Myocyte (in vitro differentiated cells): ENCODE measurements at regions not wholly inside any gene's neighbourhood (a gene's known extent, or its start where the extent isn't known, plus 50 kb on each side); places are given as distances from the start of the nearest gene placed in this dataset.

Experiments used
- DNase-seq: peaks from one replicate; pipeline ENCODE4 v3.0.0-alpha.2; 2012; ENCODE audit warnings: low read depth

DNA sequence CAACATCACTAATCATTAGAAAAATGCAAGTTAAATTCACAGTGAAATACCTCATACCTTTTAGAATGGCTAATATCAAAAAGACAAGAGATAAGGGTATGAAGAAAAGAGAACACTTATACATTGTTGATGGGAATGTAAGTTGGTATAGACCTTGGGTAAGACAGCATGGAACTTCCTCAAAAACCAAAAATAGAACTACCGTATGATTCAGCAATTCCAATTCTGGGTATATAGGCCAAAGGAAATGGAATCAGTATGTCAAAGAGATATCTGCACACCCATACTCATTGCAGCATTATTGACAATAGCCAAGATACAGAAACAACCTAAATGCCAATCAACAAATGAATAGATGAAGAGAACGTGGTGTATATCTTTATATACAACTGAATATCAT lies 166.8 kb upstream of the LRRN1 start:
- DNase-seq, result no peak

DNA sequence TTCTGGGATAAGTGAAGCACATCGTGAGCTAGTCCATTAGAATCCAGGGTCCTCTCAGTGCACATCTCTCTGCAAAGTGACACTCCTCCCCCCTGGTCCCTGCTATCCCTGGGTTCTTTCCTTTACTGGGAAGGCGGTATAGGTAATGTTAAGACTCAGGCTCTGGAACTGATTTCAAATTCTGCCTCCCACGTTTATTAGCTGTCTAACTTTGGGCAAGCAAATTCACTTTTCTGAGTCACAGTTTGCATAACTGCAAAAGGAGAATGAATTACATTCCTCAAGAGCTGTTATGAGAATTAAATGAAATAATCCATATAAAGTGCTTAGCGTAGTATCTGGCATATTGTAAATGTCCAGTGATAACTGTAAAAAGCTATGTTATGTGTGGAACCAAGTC lies 168.1 kb upstream of the LRRN1 start:
- DNase-seq, result no peak

DNA sequence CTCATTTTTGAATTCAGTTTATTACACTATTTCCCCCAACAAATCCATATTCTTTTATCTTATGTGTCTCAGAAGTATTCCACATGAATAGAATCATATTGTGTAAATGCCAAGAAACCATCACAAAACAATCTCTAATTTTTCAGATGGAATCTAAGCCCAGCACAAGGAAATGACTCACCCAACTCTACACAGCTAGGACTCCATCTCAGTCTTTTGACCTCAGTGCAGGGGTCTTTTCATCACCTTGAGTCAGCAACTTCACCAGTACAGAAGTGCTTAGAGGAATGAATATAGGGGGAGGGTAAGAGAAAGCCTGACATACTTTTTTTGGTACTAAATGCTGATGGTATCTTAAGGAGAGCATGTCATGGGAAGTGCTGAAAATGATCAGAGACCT lies 169.3 kb upstream of the LRRN1 start:
- DNase-seq, result no peak

DNA sequence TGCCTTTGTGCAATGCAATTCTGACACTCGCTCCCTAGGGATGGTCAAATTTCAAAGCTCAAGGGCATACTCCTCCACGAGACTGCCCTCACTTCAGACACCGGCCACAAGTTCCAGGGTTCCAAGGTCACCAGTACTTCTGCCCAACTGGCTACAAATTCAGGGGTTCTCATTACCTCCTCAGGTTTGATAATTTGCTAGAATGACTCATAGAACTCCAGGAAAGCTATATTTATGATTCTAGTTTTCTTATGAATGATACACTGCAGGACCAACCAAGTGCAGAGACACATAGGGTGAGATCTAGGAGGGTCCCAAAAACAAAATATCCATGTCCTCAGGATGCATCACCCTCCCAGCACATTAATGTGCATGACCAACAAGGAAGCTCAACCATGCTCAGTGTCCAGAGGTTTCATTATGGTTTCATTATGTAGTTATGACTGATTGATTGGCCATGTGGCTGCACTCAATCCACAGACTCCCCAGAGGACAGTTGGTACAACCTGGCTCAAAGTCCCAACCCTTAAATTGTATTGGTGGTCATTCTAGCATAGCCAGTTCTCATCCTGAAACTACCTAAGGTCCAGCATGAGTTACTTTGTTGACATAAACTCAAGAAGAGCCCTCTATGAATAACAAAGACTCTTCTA lies 170.4 kb upstream of the LRRN1 start:
- DNase-seq, result no peak

DNA sequence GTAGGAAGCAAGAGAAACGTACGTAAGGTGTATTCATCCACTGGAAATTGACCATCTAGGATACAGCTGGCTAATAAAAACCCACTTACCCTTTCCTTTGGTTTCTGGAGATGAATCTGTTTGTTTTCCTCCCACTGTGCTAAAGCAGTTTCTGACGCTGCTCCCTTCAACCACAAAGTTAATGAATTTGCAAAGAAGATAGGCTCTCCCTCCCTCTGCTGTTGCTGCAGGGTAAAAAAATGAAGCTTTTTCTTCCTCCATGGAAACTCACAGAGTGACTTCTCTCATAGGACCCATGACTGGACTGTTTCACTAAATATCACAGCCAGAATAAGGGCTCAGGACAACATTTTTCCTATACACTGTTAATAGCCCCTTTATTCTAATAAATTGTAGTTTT lies 172.1 kb upstream of the LRRN1 start:
- DNase-seq, result no peak

DNA sequence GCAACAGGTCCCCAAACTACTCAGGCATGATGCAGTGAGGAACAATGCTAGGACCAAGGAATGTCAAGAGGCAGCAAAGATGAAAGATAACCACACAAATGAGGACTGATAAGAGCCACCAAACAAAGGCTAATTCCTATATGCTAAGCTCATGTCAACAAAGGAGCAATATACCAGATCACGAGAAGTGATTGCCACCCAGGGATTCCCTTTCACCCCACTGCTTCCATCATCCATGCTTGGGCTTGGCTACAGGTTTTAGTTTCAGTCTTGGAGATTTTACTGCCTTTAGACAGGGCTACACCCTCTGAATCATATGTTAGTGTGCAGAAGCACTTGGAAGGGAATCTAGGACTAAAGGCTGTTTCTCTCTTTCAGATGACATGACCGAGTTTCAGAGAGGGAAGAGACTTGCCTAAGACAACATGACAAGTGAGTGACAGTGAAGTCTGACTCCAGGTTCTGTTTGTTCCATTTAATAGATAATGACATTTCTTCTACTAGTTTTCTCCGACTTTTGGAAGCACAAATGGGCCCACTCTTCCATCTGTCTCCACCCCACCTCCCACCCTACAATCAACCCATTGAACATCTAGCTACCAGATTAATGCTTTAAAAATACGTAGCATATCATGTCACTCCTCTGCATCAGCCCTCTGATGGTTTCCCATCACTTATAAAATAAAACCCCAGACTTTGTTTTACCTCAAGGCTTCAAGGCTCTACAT lies 173.5 kb upstream of the LRRN1 start:
- DNase-seq, result no peak

DNA sequence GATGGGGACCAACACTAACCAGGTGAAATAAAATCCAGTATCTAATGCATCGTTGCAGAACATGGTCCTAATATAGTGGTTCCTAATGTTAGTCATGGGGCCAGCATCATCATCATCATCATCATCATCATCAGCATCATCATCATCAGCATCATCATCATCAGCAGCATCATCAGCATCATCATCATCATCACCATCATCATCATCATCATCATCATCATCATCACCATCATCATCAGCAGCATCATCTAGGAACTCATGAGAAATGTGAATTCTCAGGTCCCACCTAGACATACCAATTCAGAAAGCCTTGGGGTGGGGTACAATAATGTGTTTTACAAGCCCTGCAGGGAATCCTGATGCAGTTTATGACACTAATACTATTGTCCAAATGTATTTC lies 179.4 kb upstream of the LRRN1 start:
- DNase-seq, result no peak

DNA sequence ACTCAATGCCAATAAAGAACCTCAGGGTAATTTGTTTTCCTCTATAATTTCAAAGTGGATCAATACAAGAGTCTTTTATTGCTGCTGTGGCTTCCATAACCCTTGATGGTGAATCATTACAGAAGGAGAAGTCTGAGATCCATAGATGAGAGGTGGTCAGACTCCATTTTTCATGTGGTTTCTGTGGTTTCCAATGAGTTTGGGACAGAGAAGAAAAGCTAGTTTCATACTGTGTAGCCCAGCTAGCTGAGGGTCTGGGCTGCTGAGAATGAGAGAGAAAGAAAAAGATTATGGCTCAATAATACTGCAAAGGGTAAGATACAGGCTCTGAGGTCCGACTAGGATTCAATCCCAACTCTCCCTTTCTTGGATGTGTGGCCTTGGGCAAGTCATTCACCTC lies 180.6 kb upstream of the LRRN1 start:
- no peak for DNase-seq

DNA sequence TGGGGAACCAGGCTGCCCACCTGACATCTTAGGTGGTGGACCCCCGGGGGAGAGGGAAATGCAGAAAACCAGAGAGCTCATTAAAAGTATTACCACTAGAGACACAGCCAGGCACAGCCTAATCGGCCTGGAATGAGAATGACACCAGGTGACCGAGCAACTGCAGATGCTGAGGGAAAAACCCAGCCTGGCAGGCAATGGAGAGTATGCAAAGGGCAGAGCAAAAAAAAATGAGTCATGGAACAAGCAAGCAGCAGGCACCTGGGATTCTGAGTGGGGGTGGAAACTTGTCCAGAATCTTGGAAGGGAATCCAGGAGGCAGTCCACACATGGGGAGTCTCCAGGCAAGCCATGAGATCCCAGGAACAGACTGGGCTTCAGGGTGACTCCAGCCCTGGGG lies 183.7 kb upstream of the LRRN1 start:
- no peak for DNase-seq

DNA sequence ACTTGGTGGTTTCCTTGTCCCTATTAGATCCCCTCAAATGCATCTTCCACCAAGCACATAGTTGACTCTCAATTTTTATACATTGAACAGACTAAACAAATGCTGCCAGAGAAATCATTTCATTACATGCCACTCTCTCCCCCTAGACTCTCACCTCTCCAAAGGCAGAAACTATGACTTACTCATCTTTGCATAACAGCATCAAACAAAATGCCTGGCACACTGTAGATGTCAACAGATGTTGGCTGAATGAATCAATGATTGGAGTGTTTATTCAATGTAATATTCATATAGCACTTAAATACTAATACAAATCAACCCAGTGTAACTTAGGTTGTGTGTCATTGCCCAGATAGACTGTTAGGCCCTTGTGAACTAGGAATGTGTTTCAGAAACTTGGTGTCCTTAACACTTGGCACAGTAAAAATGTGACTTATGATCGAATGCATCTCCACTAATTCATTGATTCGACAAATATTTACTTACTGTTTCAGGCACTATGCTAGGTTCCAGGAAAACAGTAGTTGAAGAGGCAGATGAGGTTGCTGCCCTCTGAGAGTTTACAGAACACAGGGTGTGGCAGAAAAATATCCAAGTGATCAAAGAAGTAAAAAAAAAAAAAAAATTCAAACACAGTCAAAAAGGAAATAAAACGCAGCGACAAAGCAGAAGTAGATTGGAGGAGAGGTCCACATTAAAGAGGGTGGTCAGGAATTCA lies 188.5 kb upstream of the LRRN1 start:
- no peak for DNase-seq

DNA sequence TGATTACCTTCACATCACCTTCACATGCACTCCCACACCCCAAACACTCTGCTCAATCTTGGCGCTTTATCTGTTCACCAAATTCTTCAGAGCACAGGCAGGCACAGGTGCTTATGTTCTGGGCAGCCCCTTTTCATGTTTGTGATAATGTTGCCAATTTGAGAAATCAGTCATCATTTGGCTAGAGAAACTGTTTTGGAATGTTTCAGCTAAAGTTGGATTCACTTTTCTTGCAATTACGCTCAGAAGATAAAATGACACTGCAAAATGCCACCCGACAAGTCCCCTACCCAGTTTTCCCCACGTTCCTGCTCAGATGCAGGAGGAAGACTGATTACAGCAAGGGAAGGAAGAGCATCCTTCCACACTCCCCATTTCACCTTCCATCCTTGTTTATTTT lies 192.9 kb upstream of the LRRN1 start:
- no peak for DNase-seq

DNA sequence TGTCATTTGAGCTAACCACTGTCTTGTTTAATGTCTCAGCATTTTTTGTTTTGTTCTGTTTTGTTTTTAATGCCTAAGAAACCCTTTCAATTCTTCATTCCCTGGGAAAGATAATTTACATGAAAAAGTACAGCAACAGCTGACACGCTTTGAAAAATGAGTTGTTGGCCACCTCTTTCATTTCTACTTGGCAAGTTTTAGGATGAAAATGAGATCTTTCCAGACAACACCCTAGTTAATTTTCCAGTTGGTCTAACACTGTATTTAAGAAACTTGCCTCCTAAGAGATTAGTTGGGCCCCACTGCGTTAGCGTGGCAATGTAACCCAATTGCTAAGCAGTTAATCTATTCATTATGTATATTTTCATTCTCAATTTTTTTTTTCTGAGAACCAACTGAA lies 194.0 kb upstream of the LRRN1 start:
- no peak for DNase-seq

DNA sequence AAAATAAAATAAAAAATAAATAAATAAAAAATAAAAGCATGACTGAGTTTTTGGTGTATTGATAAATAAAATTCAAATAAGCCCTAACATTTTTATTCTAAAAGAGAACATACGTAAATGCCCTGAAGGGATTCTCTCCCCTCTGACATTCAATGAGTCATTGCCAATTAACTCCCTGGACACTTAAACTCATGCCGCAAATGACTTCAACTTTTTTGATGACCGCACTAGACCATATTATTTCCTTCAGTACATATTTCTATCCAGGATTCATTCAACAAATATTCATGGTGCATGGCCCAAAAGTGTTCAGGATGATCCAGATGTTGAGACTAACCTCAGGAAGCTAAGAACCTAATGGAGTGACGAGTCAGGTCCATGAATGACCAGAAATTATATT lies 195.9 kb upstream of the LRRN1 start:
- DNase-seq, result no peak

DNA sequence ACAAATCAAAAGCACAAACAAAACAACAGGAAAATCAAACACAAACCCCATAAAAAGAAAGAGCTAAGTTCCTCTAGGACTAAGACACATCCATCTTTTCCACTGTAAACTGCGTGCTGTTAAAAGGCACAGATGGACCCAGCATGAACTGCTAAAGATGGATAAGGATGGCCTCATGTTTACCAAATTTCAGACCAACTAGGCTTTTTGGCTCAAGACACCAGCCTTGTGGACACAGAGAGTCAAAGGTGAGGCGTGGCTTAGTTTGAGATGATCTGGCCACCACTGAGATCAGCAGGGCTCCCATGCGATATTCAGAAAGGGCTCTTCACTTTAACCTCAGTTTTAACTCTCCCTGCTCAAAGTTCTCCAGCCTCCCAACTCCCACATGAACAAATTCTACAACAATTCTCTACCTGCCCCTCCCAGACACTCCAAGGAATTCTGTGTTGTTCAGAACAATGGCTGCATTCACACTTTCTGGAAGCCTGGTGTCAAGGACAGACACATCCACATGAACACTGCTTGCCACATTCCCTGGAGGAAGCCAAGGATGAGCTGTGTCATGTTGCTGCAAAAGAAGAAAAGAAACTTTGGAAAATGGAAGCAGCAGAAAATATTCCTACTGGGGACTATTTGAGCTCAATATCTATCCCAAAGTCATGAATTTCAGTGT lies 198.4 kb upstream of the LRRN1 start:
- DNase-seq, result no peak

DNA sequence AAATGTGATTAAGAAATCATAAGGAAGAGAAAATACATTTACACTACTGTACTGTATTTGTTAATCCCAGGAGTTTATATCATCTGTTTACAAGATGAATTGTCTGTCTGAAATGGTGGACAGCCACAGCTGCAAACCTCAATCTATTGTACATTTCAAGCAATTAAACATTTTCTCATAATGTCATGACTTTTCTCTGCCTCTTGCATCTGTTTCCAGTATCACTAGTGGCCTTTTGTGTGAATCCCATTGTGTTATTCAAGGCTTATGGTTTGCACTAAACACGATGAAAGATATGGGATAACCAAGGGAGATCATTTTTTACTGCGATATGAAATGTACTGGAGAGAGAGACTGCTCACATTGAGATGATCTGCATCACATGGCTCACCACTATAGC lies 200.2 kb upstream of the LRRN1 start:
- DNase-seq, result no peak

DNA sequence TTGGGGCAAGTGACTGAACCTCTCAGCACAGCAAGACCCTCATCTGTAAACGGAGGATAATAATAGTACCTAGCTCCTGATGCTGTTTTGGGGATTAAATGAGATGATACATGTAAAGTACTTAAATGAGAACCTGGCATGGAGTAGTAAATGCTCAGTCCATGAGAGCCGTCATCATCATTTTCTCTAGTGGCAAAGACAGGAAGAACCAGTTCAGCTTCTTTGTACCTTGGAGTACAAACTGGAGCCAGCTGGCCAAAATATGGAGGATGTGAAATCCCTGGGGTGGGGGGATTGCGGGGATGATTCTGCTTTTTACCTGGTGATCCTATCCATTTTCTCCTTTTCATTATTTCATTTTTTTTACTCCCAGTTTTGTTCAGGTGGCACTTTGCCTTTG lies 204.2 kb upstream of the LRRN1 start:
- DNase-seq, result no peak

DNA sequence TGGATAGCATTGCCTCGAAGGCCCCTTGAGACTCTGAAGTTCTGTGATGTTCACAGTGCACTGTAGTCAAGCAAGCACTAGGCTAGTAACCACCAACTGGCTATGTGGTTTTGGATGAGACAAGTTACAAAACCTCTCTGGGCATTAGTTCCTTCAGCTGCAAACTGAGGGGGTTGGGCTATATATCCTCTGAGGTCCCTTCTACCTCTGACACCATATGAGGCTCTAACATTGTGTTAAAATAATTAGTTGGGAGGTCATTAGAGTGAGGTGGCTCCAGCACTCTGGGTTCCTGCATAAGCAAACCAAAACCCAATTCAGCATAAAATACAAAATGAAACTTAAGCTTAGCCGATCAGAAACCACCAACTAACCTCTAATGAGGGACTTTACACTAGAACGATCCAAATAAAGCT lies 209.5 kb upstream of the LRRN1 start:
- no peak for DNase-seq

DNA sequence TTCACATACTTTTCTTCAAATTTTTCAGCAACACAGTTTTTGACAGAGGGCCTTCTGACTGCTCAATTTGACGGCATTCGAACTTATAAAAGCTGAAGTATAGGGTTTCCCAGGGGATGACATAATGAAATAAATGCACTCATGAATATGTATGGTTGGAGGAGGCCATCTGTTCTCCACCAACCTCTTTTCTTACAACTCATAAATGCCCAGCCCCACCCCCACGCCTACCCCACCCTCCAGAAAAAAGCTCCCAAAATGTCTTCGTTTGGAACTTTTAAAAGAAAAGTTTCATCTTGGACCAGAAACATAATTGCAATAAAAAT lies 211.6 kb upstream of the LRRN1 start:
- no peak for DNase-seq

DNA sequence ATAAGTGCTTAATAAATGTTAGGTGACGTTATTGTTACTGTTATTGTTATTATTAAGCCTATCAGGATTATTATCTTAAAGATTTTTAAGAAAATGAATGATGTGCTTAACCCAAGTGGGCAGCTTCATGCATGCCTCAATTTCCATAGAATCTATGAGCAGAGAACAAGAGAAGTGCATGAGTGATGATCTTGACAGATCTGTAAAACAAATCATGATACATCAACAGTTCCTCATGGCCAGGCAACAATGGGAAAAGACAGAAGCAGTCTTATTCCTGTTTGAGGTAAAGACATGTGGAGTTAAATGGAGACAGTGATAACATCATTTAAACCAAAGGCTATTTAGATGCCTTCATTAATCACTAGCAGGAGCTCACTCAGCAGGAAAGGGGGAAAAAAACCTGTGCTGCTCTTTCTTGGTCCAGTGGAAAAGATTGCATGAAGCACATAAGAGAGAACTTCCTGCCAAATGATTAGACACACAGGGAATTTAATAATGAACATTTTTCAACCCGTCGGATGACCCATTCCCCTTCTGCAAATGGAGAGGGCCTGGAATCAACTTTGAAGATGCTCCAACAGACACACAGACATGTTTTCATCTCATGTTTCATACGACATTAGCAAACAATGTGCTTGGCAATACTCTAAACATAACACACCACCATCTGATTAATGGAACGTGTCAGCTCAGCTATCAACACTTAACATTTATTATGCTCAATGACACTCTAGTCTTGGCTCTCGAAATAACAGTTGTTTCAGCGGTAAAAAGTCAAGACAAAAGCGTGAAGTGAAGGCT lies 212.2 kb upstream of the LRRN1 start:
- DNase-seq, result no peak

DNA sequence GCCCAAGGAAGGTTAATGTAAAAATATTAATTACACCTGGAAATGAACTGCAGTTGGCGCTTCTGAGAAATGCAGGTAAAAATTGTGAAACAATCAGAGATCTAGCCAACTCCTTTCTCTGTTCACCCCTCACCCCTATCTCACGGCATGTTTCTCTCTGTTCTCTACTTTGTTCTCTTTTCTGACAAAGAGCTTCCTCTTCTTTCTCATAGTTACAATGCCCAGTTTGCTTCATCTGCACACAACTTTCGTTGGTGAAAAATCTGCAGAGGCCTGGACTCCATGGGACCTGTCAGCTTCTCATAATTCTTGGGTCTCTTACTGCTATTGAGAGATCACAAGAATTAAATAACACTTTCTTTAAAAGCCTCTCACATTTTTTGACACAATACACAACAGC lies 212.9 kb upstream of the LRRN1 start:
- DNase-seq, result no peak

DNA sequence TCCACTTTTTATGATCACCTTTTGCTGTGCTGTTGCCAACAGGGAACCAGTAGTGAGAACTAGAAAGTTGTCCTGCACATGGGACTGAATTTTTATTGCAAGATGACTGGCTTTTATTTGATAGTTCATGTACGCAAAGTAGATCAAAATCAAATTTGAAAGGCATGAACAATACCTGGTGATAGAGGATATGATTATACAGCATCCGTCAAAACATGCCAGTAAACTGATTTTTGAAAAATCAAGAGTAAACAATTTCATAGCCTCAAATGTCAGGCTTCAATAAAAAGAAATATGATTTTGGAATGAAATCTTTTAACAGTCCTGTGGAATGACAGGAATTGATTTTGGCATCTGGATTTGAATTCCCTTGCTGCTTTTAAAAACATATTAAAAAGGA lies 219.6 kb upstream of the LRRN1 start:
- no peak for DNase-seq

DNA sequence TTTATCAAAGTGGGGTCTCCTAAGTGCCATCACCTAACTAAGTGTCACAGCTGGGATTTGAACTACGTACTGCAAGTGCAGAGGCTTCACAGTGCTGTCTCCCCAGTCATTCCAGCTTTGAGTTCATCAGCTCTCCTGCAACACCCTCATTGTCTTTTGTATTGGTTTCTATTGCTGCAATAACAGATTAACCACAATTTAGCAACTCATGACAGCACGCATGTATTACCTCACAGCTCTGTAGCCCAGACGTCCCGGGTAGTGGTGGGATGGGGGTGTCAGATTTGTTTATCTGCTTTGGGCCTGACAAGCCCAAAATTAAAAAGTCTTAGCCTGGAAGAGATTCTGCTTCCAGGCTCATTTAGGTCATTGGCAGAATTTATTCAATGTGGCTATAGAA lies 220.5 kb upstream of the LRRN1 start:
- no peak for DNase-seq
